CD14-positive monocyte (primary cell): ENCODE measurements at regions not wholly inside any gene's neighbourhood (a gene's known extent, or its start where the extent isn't known, plus 50 kb on each side); places are given as distances from the start of the nearest gene placed in this dataset.

Experiments used
- DNase-seq, 3 donors: peaks; one replicate each; pipeline ENCODE4 v3.0.0-alpha.2; 2011 to 2022
- H2AFZ ChIP-seq: 2 replicates; pipeline ENCODE4 v1.6.0; 2012; ENCODE audit warnings: mild to moderate bottlenecking, low read depth, low read length, inconsistent platforms; ENCODE audit not compliant: insufficient read depth, poor library complexity, severe bottlenecking
- H3K27ac ChIP-seq, 2 donors: 1 replicate in 1 of 2; 2 replicates in 1 of 2; pipeline ENCODE4 v1.5.1; 2012 to 2013; ENCODE audit warnings: low read length in 2 of 2, control low read depth in 1 of 2, inconsistent platforms in 1 of 2, low read depth in 1 of 2, mild to moderate bottlenecking in 1 of 2
- H3K27me3 ChIP-seq, 2 donors: one replicate each; pipeline versions ENCODE4 v1.6.0 to v1.6.1; 2011 to 2013; ENCODE audit warnings: low read length in 2 of 2; ENCODE audit not compliant: control insufficient read depth in 2 of 2, insufficient read depth in 2 of 2
- H3K36me3 ChIP-seq, 2 donors: replicated peaks in 1 of 2; 1 replicate in 1 of 2; 2 replicates in 1 of 2; pipeline versions ENCODE4 v1.5.1 to v1.6.1; 2012 to 2013; ENCODE audit warnings: low read length in 2 of 2, control low read depth in 1 of 2, inconsistent platforms in 1 of 2, mild to moderate bottlenecking in 1 of 2; ENCODE audit not compliant: insufficient read depth in 2 of 2, control insufficient read depth in 1 of 2
- H3K4me1 ChIP-seq, 2 donors: 1 replicate in 1 of 2; 2 replicates in 1 of 2; pipeline versions ENCODE4 v1.5.1 to v1.6.1; 2012 to 2013; ENCODE audit warnings: low read length in 2 of 2, control low read depth in 1 of 2, inconsistent platforms in 1 of 2, mild to moderate bottlenecking in 1 of 2, moderate library complexity in 1 of 2; ENCODE audit not compliant: insufficient read depth in 2 of 2, control insufficient read depth in 1 of 2
- H3K4me2 ChIP-seq: replicated peaks from 2 replicates; pipeline ENCODE3; 2012; ENCODE audit warnings: low read length, moderate library complexity, mild to moderate bottlenecking; ENCODE audit not compliant: poor library complexity, severe bottlenecking; ENCODE audit errors: extremely low read depth
- H3K4me3 ChIP-seq, 3 experiments: fragments of 200-600 bp in 1 of 3; sonication (generic) in 1 of 3; replicated peaks in 1 of 3; 1 replicate in 2 of 3; 2 replicates in 1 of 3; pipeline ENCODE4 v1.5.1; 2011 to 2013; ENCODE audit warnings: low read length in 3 of 3, mild to moderate bottlenecking in 3 of 3, control low read depth in 2 of 3, low read depth in 2 of 3, inconsistent platforms in 1 of 3, moderate library complexity in 1 of 3
- H3K79me2 ChIP-seq: 2 replicates; pipeline ENCODE4 v1.6.0; 2012; ENCODE audit warnings: mild to moderate bottlenecking, control low read depth, inconsistent platforms, low read length, moderate library complexity; ENCODE audit not compliant: insufficient read depth
- H3K9ac ChIP-seq: 2 replicates; pipeline ENCODE4 v1.6.0; 2017; ENCODE audit warnings: low read length, mild to moderate bottlenecking; ENCODE audit not compliant: insufficient read depth, poor library complexity, severe bottlenecking
- H3K9me3 ChIP-seq, 2 donors: replicated peaks in 1 of 2; 1 replicate in 1 of 2; 2 replicates in 1 of 2; pipeline versions ENCODE4 v1.5.1 to v1.6.1; 2012 to 2013; ENCODE audit warnings: low read length in 2 of 2, control low read depth in 1 of 2; ENCODE audit not compliant: control insufficient read depth in 1 of 2, insufficient read depth in 1 of 2
- H4K20me1 ChIP-seq: 2 replicates; pipeline ENCODE4 v1.6.0; 2012; ENCODE audit warnings: mild to moderate bottlenecking, low read length, control low read depth, moderate library complexity; ENCODE audit not compliant: insufficient read depth
- H3K27ac Mint-ChIP-seq, 7 donors: one replicate each; pipeline ENCODE4 v1.8.0; 2020; ENCODE audit warnings: mild to moderate bottlenecking in 7 of 7, mixed read lengths in 7 of 7, moderate library complexity in 6 of 7, inconsistent platforms in 2 of 7
- H3K27me3 Mint-ChIP-seq, 3 donors: one replicate each; pipeline ENCODE4 v1.8.0; 2021 to 2022; ENCODE audit warnings: low read depth in 3 of 3, mild to moderate bottlenecking in 3 of 3, mixed read lengths in 3 of 3, moderate library complexity in 3 of 3, inconsistent platforms in 1 of 3
- H3K36me3 Mint-ChIP-seq, 2 donors: one replicate each; pipeline ENCODE4 v1.8.0; 2020; ENCODE audit warnings: mixed read lengths in 2 of 2, inconsistent platforms in 1 of 2, mild to moderate bottlenecking in 1 of 2
- H3K4me1 Mint-ChIP-seq: one replicate; pipeline ENCODE4 v1.8.0; 2020; ENCODE audit warnings: mild to moderate bottlenecking, mixed read lengths
- H3K4me3 Mint-ChIP-seq, 2 donors: one replicate each; pipeline ENCODE4 v1.8.0; 2020; ENCODE audit warnings: mild to moderate bottlenecking in 2 of 2, mixed read lengths in 2 of 2, moderate library complexity in 1 of 2
- H3K9me3 Mint-ChIP-seq, 7 donors: one replicate each; pipeline ENCODE4 v1.8.0; 2020 to 2022; ENCODE audit warnings: mixed read lengths in 7 of 7, mild to moderate bottlenecking in 6 of 7, moderate library complexity in 6 of 7, inconsistent platforms in 2 of 7
- WGBS: methylation state at CpG from one replicate; pipeline ENCODE4 v1.1.5; 2013; ENCODE audit warnings: missing lambda C conversion rate; ENCODE audit not compliant: insufficient coverage; 5-methylcytosine and 5-hydroxymethylcytosine counted together
- intact Hi-C, 2 donors: fragments of 100-400 bp; cut with micrococcal nuclease; formaldehyde crosslinking; loops; one replicate each; pipeline versions ENCODE4 v1.15.0 to v1.15.1; 2023
- TF ChIP-seq, protein P1 (sequence below): fragments of 200-600 bp; IDR thresholded peaks from one replicate; pipeline ENCODE4 v1.8.0; 2022; ENCODE audit warnings: antibody characterized with exemption, mild to moderate bottlenecking

DNA sequence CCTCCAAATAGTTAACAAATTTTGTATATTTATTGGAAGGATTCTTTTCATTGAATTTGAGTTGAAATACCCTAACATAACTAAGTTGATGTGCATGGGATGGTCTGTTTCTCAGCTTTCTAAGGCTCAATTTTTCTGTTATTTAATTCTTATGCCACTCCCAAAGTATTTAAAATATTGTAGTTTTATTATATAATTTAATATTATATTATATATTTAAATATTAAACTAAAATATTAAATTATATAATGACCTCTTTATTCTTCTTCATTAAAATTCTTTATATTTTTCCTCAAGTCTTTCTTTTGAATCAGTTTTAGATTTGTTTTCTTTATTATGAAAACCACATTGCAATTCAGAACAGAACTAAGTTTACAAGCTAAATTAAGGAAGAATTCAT, 194.7 kb downstream of the TFAP2B start:
- intact Hi-C loops: no loop called here
- peaks cover 0 to 3% (median 1%) of the 10 kb centered on the region in 7 donors for H3K9me3 Mint-ChIP-seq
- no peaks in the 10 kb centered on the region for H4K20me1 ChIP-seq

GRCh38 chr6:51015394-51015793, 196.7 kb downstream of the TFAP2B start:
- no peaks in the 10 kb centered on the region for H3K79me2 ChIP-seq
- Mint-ChIP-seq H3K4me1 (no peaks in the 10 kb centered on the region), H3K27me3 (peaks cover 0 to 1% (median 0%) of the 10 kb centered on the region in 3 donors), H3K9me3 (peaks cover 0 to 3% (median 1%) of the 10 kb centered on the region in 7 donors), H3K27ac (no peak overlapping the region), H3K4me3 (no peak overlapping the region), H3K36me3 (no peaks in the 10 kb centered on the region)
- DNase-seq: no peak
- H3K4me3 ChIP-seq: no peak overlapping the region
- no peak overlapping the region for H2AFZ ChIP-seq
- intact Hi-C loops: no loop called here
- H3K36me3 ChIP-seq: no peaks in the 10 kb centered on the region
- no peak overlapping the region for H3K4me2 ChIP-seq
- TF ChIP-seq, protein P1, sequence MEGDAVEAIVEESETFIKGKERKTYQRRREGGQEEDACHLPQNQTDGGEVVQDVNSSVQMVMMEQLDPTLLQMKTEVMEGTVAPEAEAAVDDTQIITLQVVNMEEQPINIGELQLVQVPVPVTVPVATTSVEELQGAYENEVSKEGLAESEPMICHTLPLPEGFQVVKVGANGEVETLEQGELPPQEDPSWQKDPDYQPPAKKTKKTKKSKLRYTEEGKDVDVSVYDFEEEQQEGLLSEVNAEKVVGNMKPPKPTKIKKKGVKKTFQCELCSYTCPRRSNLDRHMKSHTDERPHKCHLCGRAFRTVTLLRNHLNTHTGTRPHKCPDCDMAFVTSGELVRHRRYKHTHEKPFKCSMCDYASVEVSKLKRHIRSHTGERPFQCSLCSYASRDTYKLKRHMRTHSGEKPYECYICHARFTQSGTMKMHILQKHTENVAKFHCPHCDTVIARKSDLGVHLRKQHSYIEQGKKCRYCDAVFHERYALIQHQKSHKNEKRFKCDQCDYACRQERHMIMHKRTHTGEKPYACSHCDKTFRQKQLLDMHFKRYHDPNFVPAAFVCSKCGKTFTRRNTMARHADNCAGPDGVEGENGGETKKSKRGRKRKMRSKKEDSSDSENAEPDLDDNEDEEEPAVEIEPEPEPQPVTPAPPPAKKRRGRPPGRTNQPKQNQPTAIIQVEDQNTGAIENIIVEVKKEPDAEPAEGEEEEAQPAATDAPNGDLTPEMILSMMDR: no peak
- no peaks in the 10 kb centered on the region for H3K9me3 ChIP-seq
- no peaks in the 10 kb centered on the region for H4K20me1 ChIP-seq
- no peaks in the 10 kb centered on the region for H3K4me1 ChIP-seq
- no peaks in the 10 kb centered on the region for H3K27me3 ChIP-seq
- 92% methylated on average over 4 of the region's 6 CpGs for WGBS
- no peak overlapping the region for H3K27ac ChIP-seq
- H3K9ac ChIP-seq: no peak overlapping the region

More for the DNA sequence above, 194.7 kb downstream of the TFAP2B start:
- Mint-ChIP-seq H3K27me3 (peaks cover 0 to 1% (median 0%) of the 10 kb centered on the region in 3 donors), H3K4me1 (no peaks in the 10 kb centered on the region), H3K4me3 (no peak overlapping the region), H3K36me3 (no peaks in the 10 kb centered on the region), H3K27ac (no peak overlapping the region)
- Histone ChIP-seq H3K79me2 (no peaks in the 10 kb centered on the region), H2AFZ (no peak overlapping the region), H3K9me3 (no peaks in the 10 kb centered on the region), H3K27ac (no peak overlapping the region), H3K4me1 (no peaks in the 10 kb centered on the region), H3K9ac (no peak overlapping the region), H3K4me2 (no peak overlapping the region), H3K4me3 (no peak overlapping the region), H3K36me3 (no peaks in the 10 kb centered on the region), H3K27me3 (no peaks in the 10 kb centered on the region)
- no peak for DNase-seq
- TF ChIP-seq, protein P1: no peak
